ENCODE measurements at regions not wholly inside any gene's neighbourhood (a gene's known extent, or its start where the extent isn't known, plus 50 kb on each side); places are given as distances from the start of the nearest gene placed in this dataset.

GRCh38 chr4:22202975-22203710 is 254.6 kb upstream of the KCNIP4 start:
- TF ChIP-seq RAD21 (IDR thresholded peaks at IDR 0.05; ENCODE audit: insufficient read depth, low read depth, low read length) (no peak), EGR1 (IDR thresholded peaks at IDR 0.05; ENCODE audit: borderline replicate concordance in 1 of 2, low read depth in 2 of 2, low read length in 2 of 2) (no peak), NBN (IDR thresholded peaks at IDR 0.05) (no peak), CTCF (IDR thresholded peaks at IDR 0.05 in 2 of 3, conservative IDR thresholded peaks at IDR 0.05 in 1 of 3; ENCODE audit: control insufficient read depth in 2 of 3, extremely low read depth in 1 of 3, insufficient read depth in 1 of 3, low read depth in 3 of 3, low read length in 3 of 3) (no peak), ATF3 (IDR thresholded peaks at IDR 0.05; ENCODE audit: borderline replicate concordance, extremely low read depth, low read depth, low read length) (no peak), KDM1A (IDR thresholded peaks at IDR 0.05; ENCODE audit: borderline replicate concordance) (no peak), ZNF274 (IDR thresholded peaks at IDR 0.05; ENCODE audit: insufficient read depth, insufficient read length) (no peak)
